Liver (tissue), 3 donors: ENCODE measurements at regions not wholly inside any gene's neighbourhood (a gene's known extent, or its start where the extent isn't known, plus 50 kb on each side); places are given as distances from the start of the nearest gene placed in this dataset.

Experiments
- CTCF ChIP-seq: fragments of 150-350 bp; IDR thresholded peaks from 2 replicates; pipeline ENCODE4 v1.5.1; 2017; ENCODE audit warnings: improper control_type of control experiment, low read depth, low read length; ENCODE audit not compliant: missing input control
- GABPA ChIP-seq, 2 donors: IDR thresholded peaks in 1 of 2; conservative IDR thresholded peaks in 1 of 2; 2 replicates each; pipeline ENCODE4 v1.6.1; 2016; ENCODE audit warnings: antibody characterized with exemption in 2 of 2, mild to moderate bottlenecking in 1 of 2, moderate library complexity in 1 of 2
- JUND ChIP-seq, 2 donors: IDR thresholded peaks; 2 replicates each; pipeline ENCODE4 v1.6.1; 2016; ENCODE audit warnings: antibody characterized with exemption in 2 of 2
- MAX ChIP-seq: IDR thresholded peaks from 2 replicates; pipeline ENCODE4 v1.6.1; 2016; ENCODE audit warnings: antibody characterized with exemption
- donor health status: healthy.
- donor health status: healthy.

GRCh38 chr6:156622185-156622584 is 155.0 kb upstream of the ARID1B start:
- TF ChIP-seq JUND (IDR thresholded peaks at IDR 0.05) (no peak), MAX (no peak), CTCF (no peak), GABPA (IDR thresholded peaks at IDR 0.05 in 1 of 2, conservative IDR thresholded peaks at IDR 0.05 in 1 of 2) (no peak)
